Neural cell (in vitro differentiated cells): ENCODE measurements at regions not wholly inside any gene's neighbourhood (a gene's known extent, or its start where the extent isn't known, plus 50 kb on each side); places are given as distances from the start of the nearest gene placed in this dataset.

Experiments used
- H2AFZ ChIP-seq: fragments of 200-600, 300-800 bp; sonication (generic), shearing (Covaris generic); 2 replicates; pipeline ENCODE4 v1.6.0; 2014; ENCODE audit warnings: low read depth, mild to moderate bottlenecking, antibody characterized with exemption, low read length, moderate library complexity
- H3F3A ChIP-seq: fragments of 200-600 bp; shearing (Covaris generic); 2 replicates; pipeline ENCODE4 v1.6.1; 2016; ENCODE audit warnings: mild to moderate bottlenecking, moderate library complexity, mixed read lengths, antibody characterized with exemption, low read length; ENCODE audit not compliant: insufficient read depth, poor library complexity, severe bottlenecking
- H3K27ac ChIP-seq: fragments of 200-600, 300-800 bp; sonication (generic), shearing (Covaris generic); 2 replicates; pipeline ENCODE4 v1.5.1; 2014; ENCODE audit warnings: mild to moderate bottlenecking, low read length, moderate library complexity
- H3K27me3 ChIP-seq: fragments of 300-800, 200-600 bp; sonication (generic), shearing (Covaris generic); 2 replicates; pipeline ENCODE4 v1.6.0; 2014; ENCODE audit warnings: mild to moderate bottlenecking, low read depth, low read length, moderate library complexity; ENCODE audit not compliant: insufficient read depth
- H3K36me3 ChIP-seq: fragments of 300-800, 200-600 bp; sonication (generic), shearing (Covaris generic); 2 replicates; pipeline ENCODE4 v1.5.1; 2014; ENCODE audit warnings: mild to moderate bottlenecking, antibody characterized with exemption, low read length, moderate library complexity; ENCODE audit not compliant: insufficient read depth
- H3K4me2 ChIP-seq: fragments of 300-800, 200-600 bp; sonication (generic), shearing (Covaris generic); 2 replicates; pipeline ENCODE4 v1.6.0; 2014; ENCODE audit warnings: mild to moderate bottlenecking, low read length
- H3K4me3 ChIP-seq: fragments of 300-800, 200-600 bp; sonication (generic), shearing (Covaris generic); 2 replicates; pipeline ENCODE4 v1.5.1; 2014; ENCODE audit warnings: mild to moderate bottlenecking, low read length, moderate library complexity
- H3K79me2 ChIP-seq: fragments of 200-600 bp; shearing (Covaris generic); replicated peaks from 2 replicates; pipeline ENCODE4 v1.6.0; 2014; ENCODE audit warnings: mild to moderate bottlenecking, low read length, moderate library complexity; ENCODE audit not compliant: insufficient read depth
- H3K9ac ChIP-seq: fragments of 300-800, 200-600 bp; sonication (generic), shearing (Covaris generic); 2 replicates; pipeline ENCODE4 v1.6.1; 2016; ENCODE audit warnings: mild to moderate bottlenecking, low read length, mixed read lengths
- H3K9me2 ChIP-seq: fragments of 200-600 bp; shearing (Covaris generic); 2 replicates; pipeline ENCODE4 v1.6.1; 2016; ENCODE audit warnings: mild to moderate bottlenecking, low read length, mixed read lengths; ENCODE audit not compliant: insufficient read depth
- H3K9me3 ChIP-seq: fragments of 200-600, 300-800 bp; sonication (generic), shearing (Covaris generic); 2 replicates; pipeline ENCODE4 v1.6.1; 2016; ENCODE audit warnings: mild to moderate bottlenecking, mixed run types, low read length, moderate library complexity, mixed read lengths
- H4K20me1 ChIP-seq: fragments of 200-600 bp; shearing (Covaris generic); 2 replicates; pipeline ENCODE4 v1.6.1; 2016; ENCODE audit warnings: mild to moderate bottlenecking, mixed run types; ENCODE audit not compliant: insufficient read depth
- EP300 ChIP-seq: fragments of 450-650 bp; conservative IDR thresholded peaks from 2 replicates; pipeline ENCODE4 v1.6.1; 2014; ENCODE audit warnings: antibody characterized with exemption, mild to moderate bottlenecking, moderate library complexity; ENCODE audit not compliant: poor library complexity, severe bottlenecking
- EZH2 ChIP-seq: fragments of 200-600, 300-800 bp; shearing (Covaris generic), sonication (generic); IDR thresholded peaks from 2 replicates; pipeline ENCODE4 v1.6.1; 2014; ENCODE audit warnings: antibody characterized with exemption, low read length, borderline replicate concordance, mild to moderate bottlenecking; ENCODE audit not compliant: insufficient read depth, poor library complexity, severe bottlenecking
- MXI1 ChIP-seq: fragments of 450-650 bp; conservative IDR thresholded peaks from 2 replicates; pipeline ENCODE4 v1.6.1; 2014; ENCODE audit warnings: antibody characterized with exemption, mild to moderate bottlenecking; ENCODE audit not compliant: poor library complexity, severe bottlenecking
- POLR2AphosphoS5 ChIP-seq: IDR thresholded peaks from 2 replicates; pipeline ENCODE4 v1.6.1; 2012
- RAD21 ChIP-seq: fragments of 450-650 bp; conservative IDR thresholded peaks from 2 replicates; pipeline ENCODE4 v1.6.1; 2014; ENCODE audit warnings: antibody characterized with exemption, mild to moderate bottlenecking, moderate library complexity
- REST ChIP-seq: IDR thresholded peaks from 2 replicates; pipeline ENCODE4 v1.6.1; 2012; ENCODE audit warnings: borderline replicate concordance
- SMC3 ChIP-seq: fragments of 450-650 bp; conservative IDR thresholded peaks from 2 replicates; pipeline ENCODE4 v1.6.1; 2014; ENCODE audit warnings: antibody characterized with exemption, mild to moderate bottlenecking, moderate library complexity; ENCODE audit not compliant: poor library complexity
- TAF1 ChIP-seq: IDR thresholded peaks from 2 replicates; pipeline ENCODE4 v1.6.1; 2012; ENCODE audit warnings: low read depth
- TF ChIP-seq, protein P1 (sequence below): fragments of 450-650 bp; IDR thresholded peaks from 2 replicates; pipeline ENCODE4 v1.5.1; 2014; ENCODE audit warnings: antibody characterized with exemption, mild to moderate bottlenecking, moderate library complexity; ENCODE audit not compliant: poor library complexity, severe bottlenecking

- Histone ChIP-seq H3K9me3 (no peaks in the 10 kb centered on the region), H3K4me2 (no peak overlapping the region), H3K4me3 (no peak overlapping the region), H3K36me3 (no peaks in the 10 kb centered on the region), H3F3A (no peaks in the 10 kb centered on the region), H3K27ac (no peak overlapping the region), H3K9ac (no peak overlapping the region), H3K9me2 (no peaks in the 10 kb centered on the region), H4K20me1 (no peaks in the 10 kb centered on the region), H3K79me2 (no peaks in the 10 kb centered on the region), H3K27me3 (no peaks in the 10 kb centered on the region), H2AFZ (no peak overlapping the region)
- TF ChIP-seq REST (no peak), SMC3 (no peak), EP300 (no peak), TAF1 (no peak), POLR2AphosphoS5 (no peak), RAD21 (no peak), MXI1 (no peak), EZH2 (no peak)
- TF ChIP-seq, protein P1, sequence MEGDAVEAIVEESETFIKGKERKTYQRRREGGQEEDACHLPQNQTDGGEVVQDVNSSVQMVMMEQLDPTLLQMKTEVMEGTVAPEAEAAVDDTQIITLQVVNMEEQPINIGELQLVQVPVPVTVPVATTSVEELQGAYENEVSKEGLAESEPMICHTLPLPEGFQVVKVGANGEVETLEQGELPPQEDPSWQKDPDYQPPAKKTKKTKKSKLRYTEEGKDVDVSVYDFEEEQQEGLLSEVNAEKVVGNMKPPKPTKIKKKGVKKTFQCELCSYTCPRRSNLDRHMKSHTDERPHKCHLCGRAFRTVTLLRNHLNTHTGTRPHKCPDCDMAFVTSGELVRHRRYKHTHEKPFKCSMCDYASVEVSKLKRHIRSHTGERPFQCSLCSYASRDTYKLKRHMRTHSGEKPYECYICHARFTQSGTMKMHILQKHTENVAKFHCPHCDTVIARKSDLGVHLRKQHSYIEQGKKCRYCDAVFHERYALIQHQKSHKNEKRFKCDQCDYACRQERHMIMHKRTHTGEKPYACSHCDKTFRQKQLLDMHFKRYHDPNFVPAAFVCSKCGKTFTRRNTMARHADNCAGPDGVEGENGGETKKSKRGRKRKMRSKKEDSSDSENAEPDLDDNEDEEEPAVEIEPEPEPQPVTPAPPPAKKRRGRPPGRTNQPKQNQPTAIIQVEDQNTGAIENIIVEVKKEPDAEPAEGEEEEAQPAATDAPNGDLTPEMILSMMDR: no peak
Measured at GRCh38 chr18:23383494-23383893, 69.6 kb upstream of the RIOK3 start.

- no peak overlapping the region for H2AFZ ChIP-seq
- H3K4me3 ChIP-seq: no peak overlapping the region
- no peak overlapping the region for H3K4me2 ChIP-seq
- no peak overlapping the region for H3K9ac ChIP-seq
- H3K27me3 ChIP-seq: no peaks in the 10 kb centered on the region
- no peaks in the 10 kb centered on the region for H3F3A ChIP-seq
- no peak overlapping the region for H3K27ac ChIP-seq
- H3K79me2 ChIP-seq: no peaks in the 10 kb centered on the region
- no peaks in the 10 kb centered on the region for H4K20me1 ChIP-seq
- H3K36me3 ChIP-seq: no peaks in the 10 kb centered on the region
- H3K9me2 ChIP-seq: no peaks in the 10 kb centered on the region
- TF ChIP-seq POLR2AphosphoS5 (no peak), EP300 (no peak), RAD21 (no peak), EZH2 (no peak), TAF1 (no peak), MXI1 (no peak), SMC3 (no peak), REST (no peak)
- TF ChIP-seq, protein P1: no peak
- no peaks in the 10 kb centered on the region for H3K9me3 ChIP-seq
Measured at GRCh38 chr18:23384778-23385736, 68.0 kb upstream of the RIOK3 start.
